Mesendoderm (in vitro differentiated cells): ENCODE measurements at regions not wholly inside any gene's neighbourhood (a gene's known extent, or its start where the extent isn't known, plus 50 kb on each side); places are given as distances from the start of the nearest gene placed in this dataset.

Experiments
- DNase-seq: peaks from one replicate; pipeline ENCODE4 v3.0.0; 2013
- H2AK5ac ChIP-seq: 2 replicates; pipeline ENCODE4 v1.6.1; 2013; ENCODE audit warnings: low read length, inconsistent platforms
- H2BK120ac ChIP-seq: 2 replicates; pipeline ENCODE4 v1.6.1; 2013; ENCODE audit warnings: low read depth, mild to moderate bottlenecking, low read length, moderate library complexity, mixed read lengths
- H2BK15ac ChIP-seq: replicated peaks from 2 replicates; pipeline ENCODE4 v1.6.1; 2013; ENCODE audit warnings: low read depth, mild to moderate bottlenecking, moderate library complexity
- H2BK5ac ChIP-seq: 2 replicates; pipeline ENCODE4 v1.6.1; 2013; ENCODE audit warnings: low read length, inconsistent platforms
- H3K18ac ChIP-seq: 2 replicates; pipeline ENCODE4 v1.6.1; 2013; ENCODE audit warnings: mild to moderate bottlenecking, low read length, mixed read lengths
- H3K23ac ChIP-seq: one replicate; pipeline ENCODE4 v1.6.1; 2013; ENCODE audit warnings: low read length
- H3K27ac ChIP-seq: 2 replicates; pipeline ENCODE4 v1.5.1; 2013; ENCODE audit warnings: low read depth, mild to moderate bottlenecking, inconsistent platforms, low read length, moderate library complexity
- H3K27me3 ChIP-seq: 2 replicates; pipeline ENCODE4 v1.6.1; 2013; ENCODE audit warnings: low read length, control low read depth, mild to moderate bottlenecking, inconsistent platforms; ENCODE audit not compliant: insufficient read depth, poor library complexity
- H3K36me3 ChIP-seq: 2 replicates; pipeline ENCODE4 v1.6.1; 2013; ENCODE audit warnings: low read length, inconsistent platforms; ENCODE audit not compliant: control insufficient read depth, insufficient read depth
- H3K4ac ChIP-seq: one replicate; pipeline ENCODE4 v1.6.1; 2013; ENCODE audit warnings: low read depth, mild to moderate bottlenecking, low read length, moderate library complexity
- H3K4me1 ChIP-seq: 2 replicates; pipeline ENCODE4 v1.6.1; 2013; ENCODE audit warnings: low read depth, low read length, inconsistent platforms; ENCODE audit not compliant: control insufficient read depth
- H3K4me2 ChIP-seq: 2 replicates; pipeline ENCODE4 v1.6.1; 2013; ENCODE audit warnings: low read length
- H3K4me3 ChIP-seq: 2 replicates; pipeline ENCODE4 v1.5.1; 2013; ENCODE audit warnings: mild to moderate bottlenecking, low read length
- H3K56ac ChIP-seq: one replicate; pipeline ENCODE4 v1.6.1; 2013; ENCODE audit warnings: low read length
- H3K79me1 ChIP-seq: 2 replicates; pipeline ENCODE4 v1.6.1; 2013; ENCODE audit warnings: low read length, inconsistent platforms
- H3K79me2 ChIP-seq: 2 replicates; pipeline ENCODE4 v1.6.1; 2013; ENCODE audit warnings: mild to moderate bottlenecking, low read length; ENCODE audit not compliant: control insufficient read depth, insufficient read depth
- H3K9ac ChIP-seq: 2 replicates; pipeline ENCODE4 v1.6.1; 2013; ENCODE audit warnings: low read length, inconsistent platforms
- H4K5ac ChIP-seq: one replicate; pipeline ENCODE4 v1.6.1; 2013; ENCODE audit warnings: low read length
- H4K8ac ChIP-seq: one replicate; pipeline ENCODE4 v1.6.1; 2013; ENCODE audit warnings: low read depth, mild to moderate bottlenecking, control low read depth, low read length, moderate library complexity
- WGBS: extraction: QIAGEN DNeasy Blood & Tissue Kit; methylation state at CpG from one replicate; pipeline ENCODE4 v1.1.7; 2013; ENCODE audit warnings: low lambda C conversion rate, missing lambda C conversion rate; ENCODE audit not compliant: insufficient coverage; ENCODE audit errors: extremely low coverage; 5-methylcytosine and 5-hydroxymethylcytosine counted together

- Histone ChIP-seq H3K23ac (no peak overlapping the region), H3K4me1 (peaks cover 5% of the 10 kb centered on the region), H2BK15ac (no peak overlapping the region), H3K27ac (no peak overlapping the region), H2BK5ac (no peak overlapping the region), H2BK120ac (no peak overlapping the region), H3K9ac (no peak overlapping the region), H3K27me3 (no peaks in the 10 kb centered on the region), H3K79me2 (no peaks in the 10 kb centered on the region), H3K4me2 (no peak overlapping the region), H4K8ac (no peak overlapping the region), H2AK5ac (no peak overlapping the region), H3K4ac (no peak overlapping the region), H3K56ac (no peak overlapping the region), H3K18ac (no peak overlapping the region), H3K79me1 (no peaks in the 10 kb centered on the region), H3K36me3 (no peaks in the 10 kb centered on the region), H4K5ac (no peak overlapping the region), H3K4me3 (no peak overlapping the region)
- no peak for DNase-seq
- no CpG with 5 or more reads among the region's 2 CpGs for WGBS
These were observed 124.4 kb downstream of the MYCN start for GRCh38 chr2:16064745-16065144.

- no peaks in the 10 kb centered on the region for H3K79me2 ChIP-seq
These were observed 123.7 kb downstream of the MYCN start for GRCh38 chr2:16063955-16064633.

GRCh38 chr2:16063251-16063850 lies 123.0 kb downstream of the MYCN start:
- Histone ChIP-seq H2BK5ac (no peak overlapping the region), H2BK15ac (no peak overlapping the region), H3K79me1 (no peaks in the 10 kb centered on the region), H4K5ac (no peak overlapping the region), H3K27me3 (no peaks in the 10 kb centered on the region), H3K56ac (no peak overlapping the region), H3K79me2 (no peaks in the 10 kb centered on the region), H4K8ac (no peak overlapping the region), H2BK120ac (no peak overlapping the region), H3K36me3 (no peaks in the 10 kb centered on the region), H3K27ac (no peak overlapping the region), H3K4me2 (no peak overlapping the region), H3K4ac (no peak overlapping the region), H3K4me3 (no peak overlapping the region), H3K9ac (no peak overlapping the region), H2AK5ac (no peak overlapping the region), H3K23ac (no peak overlapping the region), H3K18ac (no peak overlapping the region), H3K4me1 (peaks cover 2% of the 10 kb centered on the region)
- no peak for DNase-seq
- WGBS, result no CpG with 5 or more reads among the region's 4 CpGs

More at GRCh38 chr2:16063955-16064633, 123.7 kb downstream of the MYCN start:
- H2AK5ac ChIP-seq, result no peak overlapping the region
- no peak overlapping the region for H3K4me2 ChIP-seq
- H3K4me3 ChIP-seq, result no peak overlapping the region
- H3K4me1 ChIP-seq, result peaks cover 5% of the 10 kb centered on the region
- H3K4ac ChIP-seq, result no peak overlapping the region
- H3K79me1 ChIP-seq, result no peaks in the 10 kb centered on the region
- no peak overlapping the region for H4K8ac ChIP-seq
- no peaks in the 10 kb centered on the region for H3K27me3 ChIP-seq
- H4K5ac ChIP-seq, result no peak overlapping the region
- no peak overlapping the region for H3K9ac ChIP-seq
- H2BK120ac ChIP-seq, result no peak overlapping the region
- no peak overlapping the region for H2BK15ac ChIP-seq
- no peak overlapping the region for H3K56ac ChIP-seq
- no peak for DNase-seq
- H3K23ac ChIP-seq, result no peak overlapping the region
- H3K18ac ChIP-seq, result no peak overlapping the region
- no peaks in the 10 kb centered on the region for H3K36me3 ChIP-seq
- WGBS, result no CpG with 5 or more reads among the region's 4 CpGs
- no peak overlapping the region for H3K27ac ChIP-seq
- H2BK5ac ChIP-seq, result no peak overlapping the region

- H3K79me2 ChIP-seq, result no peaks in the 10 kb centered on the region
- WGBS, result no CpG with 5 or more reads among the region's 1 CpG
- no peak overlapping the region for H3K23ac ChIP-seq
- H3K9ac ChIP-seq, result no peak overlapping the region
- no peak overlapping the region for H3K18ac ChIP-seq
- DNase-seq, result no peak
- no peaks in the 10 kb centered on the region for H3K27me3 ChIP-seq
- no peak overlapping the region for H4K5ac ChIP-seq
- H4K8ac ChIP-seq, result no peak overlapping the region
- H3K4me2 ChIP-seq, result no peak overlapping the region
- no peaks in the 10 kb centered on the region for H3K79me1 ChIP-seq
- H2AK5ac ChIP-seq, result no peak overlapping the region
- no peak overlapping the region for H2BK120ac ChIP-seq
- H3K4me3 ChIP-seq, result no peak overlapping the region
- peaks cover under 1% of the 10 kb centered on the region for H3K4me1 ChIP-seq
- H2BK5ac ChIP-seq, result no peak overlapping the region
- no peak overlapping the region for H2BK15ac ChIP-seq
- no peak overlapping the region for H3K4ac ChIP-seq
- no peaks in the 10 kb centered on the region for H3K36me3 ChIP-seq
- H3K27ac ChIP-seq, result no peak overlapping the region
- no peak overlapping the region for H3K56ac ChIP-seq
These were observed 122.3 kb downstream of the MYCN start for GRCh38 chr2:16062471-16063250.

GRCh38 chr2:16061441-16062217 lies 121.3 kb downstream of the MYCN start:
- no peaks in the 10 kb centered on the region for H3K79me2 ChIP-seq
- no peak overlapping the region for H3K23ac ChIP-seq
- no peaks in the 10 kb centered on the region for H3K36me3 ChIP-seq
- no peak overlapping the region for H2AK5ac ChIP-seq
- H3K18ac ChIP-seq, result no peak overlapping the region
- no peak overlapping the region for H3K27ac ChIP-seq
- WGBS, result no CpG with 5 or more reads among the region's 2 CpGs
- H4K8ac ChIP-seq, result no peak overlapping the region
- H3K4ac ChIP-seq, result no peak overlapping the region
- H3K4me2 ChIP-seq, result no peak overlapping the region
- H2BK15ac ChIP-seq, result no peak overlapping the region
- DNase-seq, result no peak
- no peaks in the 10 kb centered on the region for H3K79me1 ChIP-seq
- H2BK120ac ChIP-seq, result no peak overlapping the region
- H3K4me3 ChIP-seq, result no peak overlapping the region
- no peak overlapping the region for H4K5ac ChIP-seq
- no peaks in the 10 kb centered on the region for H3K4me1 ChIP-seq
- no peaks in the 10 kb centered on the region for H3K27me3 ChIP-seq
- no peak overlapping the region for H3K9ac ChIP-seq
- no peak overlapping the region for H2BK5ac ChIP-seq
- H3K56ac ChIP-seq, result no peak overlapping the region
